ENCODE measurements at regions not wholly inside any gene's neighbourhood (a gene's known extent, or its start where the extent isn't known, plus 50 kb on each side); places are given as distances from the start of the nearest gene placed in this dataset.

DNA sequence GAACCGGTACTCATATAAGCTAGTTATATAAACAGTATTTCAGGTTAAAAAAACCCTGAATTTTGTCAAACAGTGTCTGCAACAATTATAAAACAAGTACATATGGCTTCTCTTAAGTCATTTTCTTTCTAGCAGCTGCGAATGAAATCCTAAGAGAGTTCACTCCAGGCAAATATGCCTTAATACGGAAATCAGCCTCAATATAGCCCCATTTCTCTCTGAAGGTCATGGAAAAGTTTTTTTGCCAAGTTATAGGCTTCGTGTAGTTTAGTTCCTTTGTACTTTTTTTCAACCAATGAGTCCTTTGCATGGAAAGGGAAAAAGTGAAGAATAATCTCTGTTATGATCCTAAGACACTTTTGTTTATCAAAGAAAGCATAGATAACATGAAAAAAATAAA is 848.0 kb upstream of the ACO1 start:
- H3K9me1 ChIP-seq (replicated peaks; ENCODE audit: control insufficient read depth, extremely low read depth, insufficient read depth, low read length) = no peaks in the 10 kb centered on the region
- TF ChIP-seq, protein P1, sequence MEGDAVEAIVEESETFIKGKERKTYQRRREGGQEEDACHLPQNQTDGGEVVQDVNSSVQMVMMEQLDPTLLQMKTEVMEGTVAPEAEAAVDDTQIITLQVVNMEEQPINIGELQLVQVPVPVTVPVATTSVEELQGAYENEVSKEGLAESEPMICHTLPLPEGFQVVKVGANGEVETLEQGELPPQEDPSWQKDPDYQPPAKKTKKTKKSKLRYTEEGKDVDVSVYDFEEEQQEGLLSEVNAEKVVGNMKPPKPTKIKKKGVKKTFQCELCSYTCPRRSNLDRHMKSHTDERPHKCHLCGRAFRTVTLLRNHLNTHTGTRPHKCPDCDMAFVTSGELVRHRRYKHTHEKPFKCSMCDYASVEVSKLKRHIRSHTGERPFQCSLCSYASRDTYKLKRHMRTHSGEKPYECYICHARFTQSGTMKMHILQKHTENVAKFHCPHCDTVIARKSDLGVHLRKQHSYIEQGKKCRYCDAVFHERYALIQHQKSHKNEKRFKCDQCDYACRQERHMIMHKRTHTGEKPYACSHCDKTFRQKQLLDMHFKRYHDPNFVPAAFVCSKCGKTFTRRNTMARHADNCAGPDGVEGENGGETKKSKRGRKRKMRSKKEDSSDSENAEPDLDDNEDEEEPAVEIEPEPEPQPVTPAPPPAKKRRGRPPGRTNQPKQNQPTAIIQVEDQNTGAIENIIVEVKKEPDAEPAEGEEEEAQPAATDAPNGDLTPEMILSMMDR (IDR thresholded peaks at IDR 0.05; ENCODE audit: extremely low read depth in 1 of 2, insufficient read depth in 1 of 2, low read depth in 1 of 2, low read length in 2 of 2) = no peak
- TF ChIP-seq, protein P2, sequence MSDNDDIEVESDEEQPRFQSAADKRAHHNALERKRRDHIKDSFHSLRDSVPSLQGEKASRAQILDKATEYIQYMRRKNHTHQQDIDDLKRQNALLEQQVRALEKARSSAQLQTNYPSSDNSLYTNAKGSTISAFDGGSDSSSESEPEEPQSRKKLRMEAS (IDR thresholded peaks at IDR 0.05; ENCODE audit: insufficient read depth, insufficient read length) = no peak
- no peak overlapping the region for H2AFZ ChIP-seq (ENCODE audit: low read depth, low read length)
- FAIRE-seq (no peak), DNase-seq (ENCODE audit: low read depth, low spot score) (no peak)
- no peak overlapping the region for H3K4me3 ChIP-seq (replicated peaks in 1 of 3; ENCODE audit: insufficient read depth in 1 of 3, low read depth in 1 of 3, low read length in 3 of 3)
- no peaks in the 10 kb centered on the region for H3K4me1 ChIP-seq (ENCODE audit: control insufficient read depth, extremely low read depth, insufficient read depth, low read length)
- no peaks in the 10 kb centered on the region for H4K20me1 ChIP-seq (replicated peaks; ENCODE audit: control insufficient read depth, extremely low read depth, insufficient read depth, low read length)
- H3K9ac ChIP-seq (replicated peaks; ENCODE audit: extremely low read depth, insufficient read depth, low read length) = no peak overlapping the region
- no peaks in the 10 kb centered on the region for H3K36me3 ChIP-seq (ENCODE audit: control insufficient read depth in 2 of 2, extremely low read depth in 1 of 2, insufficient read depth in 2 of 2, low read length in 2 of 2)
- dilution Hi-C loops (cut with MboI; ENCODE audit: extremely low pct_ligation_motif_present, low sequenced_read_pairs) (no loop called here), intact Hi-C loops (cut with micrococcal nuclease) (no loop called here)
- H3K27me3 ChIP-seq (ENCODE audit: control insufficient read depth in 2 of 2, insufficient read depth in 2 of 2, low read length in 2 of 2) = no peaks in the 10 kb centered on the region
- BruUV-seq (replicated peaks) = no TSS peak
- ChIA-PET POLR2A (no interaction called here), CTCF (no interaction called here)
- H3K27ac ChIP-seq (ENCODE audit: insufficient read depth, low read depth, low read length) = no peak overlapping the region
- H3K9me3 ChIP-seq (replicated peaks; ENCODE audit: control insufficient read depth, insufficient read depth, low read length) = no peaks in the 10 kb centered on the region
- no peaks in the 10 kb centered on the region for H3K79me2 ChIP-seq (ENCODE audit: control insufficient read depth, insufficient read depth, low read length)
- no peak overlapping the region for H3K4me2 ChIP-seq (ENCODE audit: insufficient read depth, low read length)

GRCh38 chr9:31541721-31542281 is 842.6 kb upstream of the ACO1 start:
- ChIA-PET CTCF (interaction anchor here (0.8 to 2.0 kb wide), 13 partner anchors 9 to 710 kb away, joined by 3 to 9 read pairs (median 3); no protein-coding TSS in a partner anchor), POLR2A (no interaction called here)
- Histone ChIP-seq H3K9ac (replicated peaks; ENCODE audit: extremely low read depth, insufficient read depth, low read length) (no peak overlapping the region), H3K4me1 (ENCODE audit: control insufficient read depth, extremely low read depth, insufficient read depth, low read length) (no peaks in the 10 kb centered on the region), H3K79me2 (ENCODE audit: control insufficient read depth, insufficient read depth, low read length) (no peaks in the 10 kb centered on the region), H4K20me1 (replicated peaks; ENCODE audit: control insufficient read depth, extremely low read depth, insufficient read depth, low read length) (no peaks in the 10 kb centered on the region), H3K4me2 (ENCODE audit: insufficient read depth, low read length) (no peak overlapping the region), H3K27me3 (ENCODE audit: control insufficient read depth in 2 of 2, insufficient read depth in 2 of 2, low read length in 2 of 2) (no peaks in the 10 kb centered on the region), H3K27ac (ENCODE audit: insufficient read depth, low read depth, low read length) (no peak overlapping the region), H2AFZ (ENCODE audit: low read depth, low read length) (no peak overlapping the region), H3K9me1 (replicated peaks; ENCODE audit: control insufficient read depth, extremely low read depth, insufficient read depth, low read length) (no peaks in the 10 kb centered on the region), H3K4me3 (replicated peaks in 1 of 3; ENCODE audit: insufficient read depth in 1 of 3, low read depth in 1 of 3, low read length in 3 of 3) (no peak overlapping the region), H3K36me3 (ENCODE audit: control insufficient read depth in 2 of 2, extremely low read depth in 1 of 2, insufficient read depth in 2 of 2, low read length in 2 of 2) (no peaks in the 10 kb centered on the region), H3K9me3 (replicated peaks; ENCODE audit: control insufficient read depth, insufficient read depth, low read length) (no peaks in the 10 kb centered on the region)
- BruUV-seq (replicated peaks) = no TSS peak
- intact Hi-C loops (cut with micrococcal nuclease) (no loop called here), dilution Hi-C loops (cut with MboI; ENCODE audit: extremely low pct_ligation_motif_present, low sequenced_read_pairs) (no loop called here)
- DNase-seq (ENCODE audit: low read depth, low spot score) (no peak), FAIRE-seq (no peak)
- TF ChIP-seq, protein P1 (IDR thresholded peaks at IDR 0.05; ENCODE audit: extremely low read depth in 1 of 2, insufficient read depth in 1 of 2, low read depth in 1 of 2, low read length in 2 of 2) = no peak
- TF ChIP-seq GATA2 (IDR thresholded peaks at IDR 0.05; ENCODE audit: insufficient read depth, insufficient read length, low read depth, low read length) (no peak), MYC (IDR thresholded peaks at IDR 0.05; ENCODE audit: low read depth, low read length) (no peak), POLR2A (IDR thresholded peaks at IDR 0.05; ENCODE audit: low read depth, low read length) (no peak), JUN (IDR thresholded peaks at IDR 0.05; ENCODE audit: borderline replicate concordance, insufficient read depth, insufficient read length, low read depth) (no peak), FOS (IDR thresholded peaks at IDR 0.05; ENCODE audit: borderline replicate concordance, insufficient read depth, low read length) (no peak), EZH2 (IDR thresholded peaks at IDR 0.05; ENCODE audit: borderline replicate concordance, low read depth, low read length, severe bottlenecking) (no peak), POLR2AphosphoS5 (IDR thresholded peaks at IDR 0.05; ENCODE audit: insufficient read depth, low read depth, low read length) (no peak)
- TF ChIP-seq, protein P2 (IDR thresholded peaks at IDR 0.05; ENCODE audit: insufficient read depth, insufficient read length) = no peak
